IPS-20b (cell line): ENCODE measurements at regions not wholly inside any gene's neighbourhood (a gene's known extent, or its start where the extent isn't known, plus 50 kb on each side); places are given as distances from the start of the nearest gene placed in this dataset.

Experiments
- H3K27ac ChIP-seq: one replicate; pipeline ENCODE4 v1.5.1; 2013; ENCODE audit warnings: low read length
- H3K27me3 ChIP-seq: 2 replicates; pipeline ENCODE4 v1.6.1; 2013; ENCODE audit warnings: mild to moderate bottlenecking, low read length, inconsistent platforms; ENCODE audit not compliant: insufficient read depth
- H3K36me3 ChIP-seq: 2 replicates; pipeline ENCODE4 v1.6.1; 2013; ENCODE audit warnings: low read depth, mild to moderate bottlenecking, inconsistent platforms, low read length, moderate library complexity; ENCODE audit not compliant: insufficient read depth
- H3K4me1 ChIP-seq: 2 replicates; pipeline ENCODE4 v1.6.1; 2013; ENCODE audit warnings: mild to moderate bottlenecking, control low read depth, inconsistent platforms, low read length, moderate library complexity; ENCODE audit not compliant: insufficient read depth
- H3K4me3 ChIP-seq: 2 replicates; pipeline ENCODE4 v1.5.1; 2013; ENCODE audit warnings: mild to moderate bottlenecking, low read length, inconsistent platforms
- H3K9ac ChIP-seq: 2 replicates; pipeline ENCODE4 v1.6.1; 2013; ENCODE audit warnings: low read depth, mild to moderate bottlenecking, inconsistent platforms, low read length, moderate library complexity
- H3K9me3 ChIP-seq: 2 replicates; pipeline ENCODE4 v1.6.1; 2013; ENCODE audit warnings: mild to moderate bottlenecking, low read depth, low read length, inconsistent platforms; ENCODE audit not compliant: insufficient read depth

- Histone ChIP-seq H3K4me1 (no peaks in the 10 kb centered on the region), H3K27ac (no peak overlapping the region), H3K27me3 (no peaks in the 10 kb centered on the region), H3K9ac (no peak overlapping the region), H3K36me3 (no peaks in the 10 kb centered on the region), H3K9me3 (no peaks in the 10 kb centered on the region), H3K4me3 (no peak overlapping the region)
Observed at GRCh38 chr9:14455243-14455642, 141.3 kb upstream of the NFIB start.

- no peak overlapping the region for H3K27ac ChIP-seq
- no peaks in the 10 kb centered on the region for H3K27me3 ChIP-seq
- no peak overlapping the region for H3K4me3 ChIP-seq
- H3K9me3 ChIP-seq, result no peaks in the 10 kb centered on the region
- H3K36me3 ChIP-seq, result no peaks in the 10 kb centered on the region
- H3K9ac ChIP-seq, result no peak overlapping the region
- H3K4me1 ChIP-seq, result no peaks in the 10 kb centered on the region
Observed at GRCh38 chr9:14453286-14453685, 139.3 kb upstream of the NFIB start.

GRCh38 chr9:14452539-14452938 is 138.6 kb upstream of the NFIB start:
- H3K9me3 ChIP-seq, result no peaks in the 10 kb centered on the region
- no peak overlapping the region for H3K4me3 ChIP-seq
- H3K36me3 ChIP-seq, result no peaks in the 10 kb centered on the region
- no peaks in the 10 kb centered on the region for H3K27me3 ChIP-seq
- no peaks in the 10 kb centered on the region for H3K4me1 ChIP-seq
- H3K9ac ChIP-seq, result no peak overlapping the region
- H3K27ac ChIP-seq, result no peak overlapping the region

- H3K27ac ChIP-seq, result no peak overlapping the region
- H3K9me3 ChIP-seq, result no peaks in the 10 kb centered on the region
- no peak overlapping the region for H3K9ac ChIP-seq
- H3K36me3 ChIP-seq, result no peaks in the 10 kb centered on the region
- H3K4me1 ChIP-seq, result no peaks in the 10 kb centered on the region
- H3K4me3 ChIP-seq, result no peak overlapping the region
- no peaks in the 10 kb centered on the region for H3K27me3 ChIP-seq
Observed at GRCh38 chr9:14451949-14452348, 138.0 kb upstream of the NFIB start.

- no peak overlapping the region for H3K9ac ChIP-seq
- no peak overlapping the region for H3K4me3 ChIP-seq
- no peaks in the 10 kb centered on the region for H3K27me3 ChIP-seq
Observed at GRCh38 chr9:14447103-14447502, 133.2 kb upstream of the NFIB start.

GRCh38 chr9:14445946-14446345 is 132.0 kb upstream of the NFIB start:
- Histone ChIP-seq H3K9me3 (no peaks in the 10 kb centered on the region), H3K9ac (no peak overlapping the region), H3K4me3 (no peak overlapping the region), H3K36me3 (no peaks in the 10 kb centered on the region), H3K27ac (no peak overlapping the region), H3K27me3 (no peaks in the 10 kb centered on the region), H3K4me1 (no peaks in the 10 kb centered on the region)

More at GRCh38 chr9:14447103-14447502, 133.2 kb upstream of the NFIB start:
- no peaks in the 10 kb centered on the region for H3K4me1 ChIP-seq
- no peak overlapping the region for H3K27ac ChIP-seq
- H3K9me3 ChIP-seq, result no peaks in the 10 kb centered on the region
- H3K36me3 ChIP-seq, result no peaks in the 10 kb centered on the region

- Histone ChIP-seq H3K4me1 (no peaks in the 10 kb centered on the region), H3K36me3 (no peaks in the 10 kb centered on the region), H3K9ac (no peak overlapping the region), H3K27me3 (no peaks in the 10 kb centered on the region), H3K4me3 (no peak overlapping the region), H3K27ac (no peak overlapping the region), H3K9me3 (no peaks in the 10 kb centered on the region)
Observed at GRCh38 chr9:14442956-14443355, 129.0 kb upstream of the NFIB start.

GRCh38 chr9:14441976-14442651 is 128.2 kb upstream of the NFIB start:
- Histone ChIP-seq H3K27ac (no peak overlapping the region), H3K36me3 (no peaks in the 10 kb centered on the region), H3K4me1 (no peaks in the 10 kb centered on the region), H3K9me3 (no peaks in the 10 kb centered on the region), H3K27me3 (no peaks in the 10 kb centered on the region), H3K4me3 (no peak overlapping the region), H3K9ac (no peak overlapping the region)

GRCh38 chr9:14441115-14441514 is 127.2 kb upstream of the NFIB start:
- no peaks in the 10 kb centered on the region for H3K9me3 ChIP-seq
- H3K27me3 ChIP-seq, result no peaks in the 10 kb centered on the region
- no peak overlapping the region for H3K27ac ChIP-seq
- H3K4me3 ChIP-seq, result no peak overlapping the region
- no peaks in the 10 kb centered on the region for H3K4me1 ChIP-seq
- no peak overlapping the region for H3K9ac ChIP-seq
- no peaks in the 10 kb centered on the region for H3K36me3 ChIP-seq

GRCh38 chr9:14440062-14440461 is 126.1 kb upstream of the NFIB start:
- Histone ChIP-seq H3K9me3 (no peaks in the 10 kb centered on the region), H3K36me3 (no peaks in the 10 kb centered on the region), H3K9ac (no peak overlapping the region), H3K27ac (no peak overlapping the region), H3K4me3 (no peak overlapping the region), H3K4me1 (no peaks in the 10 kb centered on the region), H3K27me3 (no peaks in the 10 kb centered on the region)

GRCh38 chr9:14439555-14439954 is 125.6 kb upstream of the NFIB start:
- H3K4me1 ChIP-seq, result no peaks in the 10 kb centered on the region
- H3K27me3 ChIP-seq, result no peaks in the 10 kb centered on the region
- H3K9me3 ChIP-seq, result no peaks in the 10 kb centered on the region
- no peak overlapping the region for H3K4me3 ChIP-seq
- no peaks in the 10 kb centered on the region for H3K36me3 ChIP-seq
- H3K27ac ChIP-seq, result no peak overlapping the region
- no peak overlapping the region for H3K9ac ChIP-seq

- H3K9me3 ChIP-seq, result no peaks in the 10 kb centered on the region
- H3K9ac ChIP-seq, result no peak overlapping the region
- no peak overlapping the region for H3K27ac ChIP-seq
- no peaks in the 10 kb centered on the region for H3K36me3 ChIP-seq
- no peaks in the 10 kb centered on the region for H3K4me1 ChIP-seq
- H3K4me3 ChIP-seq, result no peak overlapping the region
- no peaks in the 10 kb centered on the region for H3K27me3 ChIP-seq
Observed at GRCh38 chr9:14438232-14439021, 124.5 kb upstream of the NFIB start.
